SK-N-MC (cell line): ENCODE measurements at regions not wholly inside any gene's neighbourhood (a gene's known extent, or its start where the extent isn't known, plus 50 kb on each side); places are given as distances from the start of the nearest gene placed in this dataset.

Experiments used
- EZH2 ChIP-seq: fragments of 200-600 bp; sonication (generic); IDR thresholded peaks from one replicate; pipeline ENCODE4 v1.6.1; 2017; ENCODE audit warnings: antibody characterized with exemption
- FOXP2 ChIP-seq: optimal IDR thresholded peaks from 2 replicates; pipeline ENCODE3; 2011; ENCODE audit warnings: mild to moderate bottlenecking, moderate library complexity; ENCODE audit not compliant: insufficient read depth; ENCODE audit errors: extremely low read length, control extremely low read depth
- POLR2AphosphoS5 ChIP-seq: IDR thresholded peaks from 2 replicates; pipeline ENCODE4 v1.6.1; 2012; ENCODE audit warnings: mild to moderate bottlenecking, low read depth, low read length, borderline replicate concordance

GRCh38 chr20:60506061-60506460 is 547.8 kb downstream of the CDH26 start:
- TF ChIP-seq POLR2AphosphoS5 (no peak), EZH2 (no peak), FOXP2 (no peak)
